DMS 273 treated with DMSO at 0.1 percent for 48 hours (cell line): ENCODE measurements at regions not wholly inside any gene's neighbourhood (a gene's known extent, or its start where the extent isn't known, plus 50 kb on each side); places are given as distances from the start of the nearest gene placed in this dataset.

Source experiments
- DNase-seq: peaks from one replicate; lab custom pipeline; 2025; lab: John Stamatoyannopoulos, UW

DNA sequence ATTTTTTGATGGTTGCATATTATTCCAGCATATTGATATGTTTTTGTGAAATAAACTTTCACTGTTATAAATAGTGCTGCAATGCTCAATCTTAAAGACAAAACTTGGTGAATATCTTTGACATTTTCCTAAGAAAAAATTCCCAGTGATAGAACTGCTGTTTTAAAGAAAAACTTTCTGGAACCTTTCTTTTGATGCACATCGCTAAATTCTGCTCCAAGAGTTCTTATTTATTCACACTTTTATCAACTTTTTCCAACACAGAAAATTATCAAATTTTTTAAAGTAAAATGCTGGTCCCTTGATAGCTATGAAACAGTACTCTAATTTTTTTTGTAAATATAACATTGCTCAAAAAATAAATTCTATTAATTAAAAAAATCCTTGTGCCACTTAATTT lies 196.6 kb downstream of the HS3ST3A1 start:
- DNase-seq: no peak

DNA sequence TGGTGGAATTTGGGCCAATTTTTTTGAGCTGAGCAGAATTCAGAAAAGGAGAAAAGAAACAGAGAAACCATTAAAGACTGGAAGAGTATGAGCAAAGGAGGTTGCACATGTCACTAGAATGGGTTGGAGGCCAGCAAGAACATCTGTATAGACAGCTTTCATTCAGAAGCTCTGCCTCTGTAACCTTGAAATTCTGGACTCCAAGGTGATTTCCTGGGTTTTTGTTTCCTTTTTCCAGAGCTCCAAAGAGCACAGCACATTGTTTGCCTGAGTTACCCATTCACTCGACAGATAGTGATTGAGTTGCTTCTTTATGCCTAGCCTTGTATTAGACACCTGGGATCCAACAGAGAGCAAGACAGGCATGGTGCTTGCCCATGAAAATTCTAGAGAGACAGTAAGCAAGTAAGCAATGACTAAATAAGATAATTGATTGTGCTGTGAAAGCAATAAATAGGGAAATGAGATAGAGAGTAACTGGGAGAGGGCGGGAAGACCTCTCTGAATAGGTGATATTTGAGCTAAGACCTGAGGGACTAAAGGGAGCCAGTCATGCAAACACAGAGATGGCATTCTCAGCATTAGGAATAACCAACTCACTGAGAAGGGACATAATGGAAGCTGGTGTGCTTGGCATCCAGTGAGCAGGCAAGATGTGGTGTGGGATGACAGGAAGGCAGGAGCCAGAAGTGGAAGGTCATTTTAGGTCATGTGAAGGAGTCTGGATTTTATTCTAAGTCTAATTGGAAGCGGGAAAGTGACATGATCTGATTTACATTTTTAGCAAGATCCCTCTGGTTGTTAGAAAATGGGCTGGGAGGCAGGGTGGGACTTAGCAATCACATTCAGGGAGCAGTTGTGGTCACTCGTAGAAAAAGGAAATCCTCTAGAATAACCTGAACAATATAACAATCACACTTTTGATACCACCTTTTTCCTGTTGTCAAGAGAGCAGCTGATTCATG lies 197.5 kb downstream of the HS3ST3A1 start:
- no peak for DNase-seq

GRCh38 chr17:13400491-13400890 lies 201.2 kb downstream of the HS3ST3A1 start:
- DNase-seq: no peak

GRCh38 chr17:13398853-13399252 lies 202.9 kb downstream of the HS3ST3A1 start:
- DNase-seq: no peak

- DNase-seq: no peak
Measured at GRCh38 chr17:13398091-13398490, 203.6 kb downstream of the HS3ST3A1 start.

DNA sequence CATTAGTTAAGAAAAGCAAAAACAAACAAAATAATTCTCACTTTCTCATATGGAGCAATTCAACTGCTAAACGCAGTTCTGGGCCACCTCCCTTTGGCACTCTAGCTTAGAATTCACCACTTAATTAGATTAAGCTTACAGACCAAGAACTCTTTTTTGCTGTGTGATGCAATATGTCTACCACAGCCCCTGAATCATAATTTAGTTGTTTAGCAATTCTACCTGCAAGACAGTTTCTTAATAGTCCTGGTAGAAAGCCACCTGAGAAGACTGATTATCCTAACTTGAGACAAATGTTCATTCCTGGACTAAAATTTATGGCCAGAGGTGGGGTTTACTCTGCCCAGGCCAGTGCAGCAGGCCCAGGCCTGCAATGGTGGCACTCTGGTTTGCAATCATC lies 205.9 kb downstream of the HS3ST3A1 start:
- no peak for DNase-seq

DNA sequence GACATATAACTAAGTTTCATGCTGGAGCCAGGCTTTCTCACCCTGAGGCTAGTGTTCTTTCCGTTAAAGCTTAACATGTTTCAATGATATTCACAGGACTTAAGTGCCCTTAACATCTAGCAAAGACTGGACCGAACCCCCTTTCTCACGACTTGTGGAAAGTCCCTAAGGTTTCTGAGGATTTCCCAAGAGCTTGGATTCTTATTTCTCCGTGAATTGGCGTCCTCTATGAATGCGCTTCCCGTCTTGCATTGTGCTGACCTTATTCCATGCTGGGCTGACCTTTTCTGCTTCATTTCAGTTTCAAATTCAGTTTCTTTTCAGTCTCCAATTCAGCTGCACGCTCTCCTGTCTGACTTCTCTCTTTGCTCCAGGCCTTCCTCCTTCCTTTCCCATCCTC lies 206.4 kb downstream of the HS3ST3A1 start:
- DNase-seq: no peak

DNA sequence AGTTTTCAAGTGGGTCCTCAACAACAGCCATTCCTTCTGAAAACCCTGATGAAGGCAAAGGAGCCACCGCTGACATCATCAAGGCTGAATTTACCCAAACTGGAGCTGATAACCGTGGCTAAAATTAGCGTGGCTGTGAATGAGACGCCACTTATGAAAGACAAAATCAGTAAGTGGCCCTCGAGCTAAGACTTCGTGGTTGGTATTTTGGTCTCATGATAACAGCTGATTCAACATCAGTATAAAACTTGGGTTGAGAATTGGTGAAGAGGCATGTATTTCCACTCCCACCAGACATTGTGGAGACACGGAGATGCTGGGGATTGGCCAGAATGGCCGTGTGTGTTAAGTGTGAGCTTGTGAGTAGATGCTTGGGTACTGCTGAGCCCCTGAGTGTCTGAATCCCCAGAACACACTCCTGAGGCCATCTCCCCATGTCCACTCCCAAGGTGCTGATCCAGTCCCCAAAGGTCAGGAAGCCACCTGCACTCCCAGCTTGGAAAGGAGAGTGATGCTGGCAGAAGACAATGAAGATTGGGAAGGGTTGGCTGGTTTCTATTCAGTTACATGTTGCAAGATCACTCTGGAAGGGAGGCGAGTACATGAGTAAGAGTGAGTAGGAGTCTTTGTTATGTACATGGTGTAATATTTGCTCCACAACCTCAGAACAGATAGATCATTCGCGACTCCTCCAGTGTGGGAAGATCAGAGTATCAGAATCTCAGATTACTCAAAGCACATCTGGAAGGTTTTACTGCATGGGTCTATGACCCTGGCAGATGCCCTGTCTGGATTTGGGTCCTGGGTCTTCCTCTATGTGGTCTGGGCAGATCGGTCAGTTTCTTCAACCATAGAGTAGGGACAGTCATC lies 207.7 kb downstream of the HS3ST3A1 start:
- no peak for DNase-seq

- DNase-seq: no peak
Measured at GRCh38 chr17:13387952-13388351, 213.8 kb downstream of the HS3ST3A1 start.

DNA sequence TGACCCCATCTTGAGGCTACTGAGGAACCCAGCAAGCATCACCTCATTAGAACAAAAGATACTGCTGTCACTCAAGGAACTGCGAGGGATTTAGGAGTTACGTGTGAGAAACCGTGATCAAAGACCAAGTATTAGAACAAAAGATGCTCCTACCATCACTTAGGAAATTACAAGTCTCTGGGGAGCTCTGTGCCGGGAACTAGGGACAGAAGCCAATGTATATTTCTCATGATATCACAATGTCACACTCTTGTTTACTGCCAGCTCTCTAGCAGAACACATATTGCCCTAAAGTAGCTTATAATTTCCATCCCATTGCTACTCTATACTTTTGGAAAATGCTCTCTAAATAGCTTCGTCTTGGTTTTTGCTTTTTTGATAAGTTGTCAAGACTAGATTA lies 214.5 kb downstream of the HS3ST3A1 start:
- no peak for DNase-seq

GRCh38 chr17:13385481-13385911 lies 216.2 kb downstream of the HS3ST3A1 start:
- DNase-seq: no peak

- DNase-seq: no peak
Measured at GRCh38 chr17:13384626-13385025, 217.1 kb downstream of the HS3ST3A1 start.

DNA sequence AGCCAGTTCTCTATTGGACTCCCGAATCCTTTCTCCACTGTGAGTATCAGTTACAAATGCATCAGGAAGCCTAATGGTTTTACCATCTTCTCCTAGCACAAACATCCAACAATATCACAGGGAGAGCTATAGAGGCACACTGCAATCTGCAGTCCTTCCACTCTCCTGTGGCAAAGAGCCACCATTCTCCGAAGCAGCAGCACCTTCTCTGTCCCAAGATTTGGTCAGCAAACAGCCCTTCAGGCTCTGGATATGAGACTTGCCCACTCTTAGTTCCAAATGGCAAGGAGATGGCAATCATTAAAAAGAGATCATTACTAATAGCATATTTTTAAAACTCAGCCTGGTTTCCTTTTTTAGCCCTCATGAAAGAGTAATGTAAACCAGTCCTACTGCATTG lies 223.4 kb downstream of the HS3ST3A1 start:
- no peak for DNase-seq

- no peak for DNase-seq
Measured at GRCh38 chr17:13374203-13375143, 227.3 kb downstream of the HS3ST3A1 start.

- DNase-seq: no peak
Measured at GRCh38 chr17:13372432-13372831, 229.3 kb downstream of the HS3ST3A1 start.

DNA sequence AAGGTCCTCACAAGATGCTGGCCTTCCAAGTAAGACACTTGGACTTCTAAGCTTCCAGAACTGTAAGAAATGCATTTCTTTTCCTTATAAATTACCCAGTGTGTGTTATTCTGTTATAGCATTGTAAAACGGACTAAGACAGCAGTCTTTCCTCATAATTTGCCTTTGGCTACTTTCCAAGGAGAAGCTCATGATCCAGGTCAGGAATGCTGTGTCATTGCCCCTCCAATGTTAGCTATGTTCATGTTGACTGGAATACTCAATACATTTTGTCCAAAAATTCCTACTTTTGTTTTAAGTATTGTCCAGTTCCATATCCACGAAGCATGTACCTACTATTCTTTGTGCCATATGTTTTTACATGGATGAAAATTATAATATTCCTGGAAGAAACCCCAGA lies 234.6 kb downstream of the HS3ST3A1 start:
- no peak for DNase-seq

GRCh38 chr17:13365331-13365730 lies 236.4 kb downstream of the HS3ST3A1 start:
- no peak for DNase-seq

- DNase-seq: no peak
Measured at GRCh38 chr17:13363771-13364170, 238.0 kb downstream of the HS3ST3A1 start.

GRCh38 chr17:13362341-13363122 lies 239.2 kb downstream of the HS3ST3A1 start:
- DNase-seq: no peak

- no peak for DNase-seq
Measured at GRCh38 chr17:13359774-13360173, 242.0 kb downstream of the HS3ST3A1 start.

- DNase-seq: no peak
Measured at GRCh38 chr17:13355054-13355453, 246.7 kb downstream of the HS3ST3A1 start.
